Activated CD8-positive, alpha-beta memory T cell treated with anti-CD3 and anti-CD28 coated beads, Interleukin-2, amount 50 U/mL, for 4 hours (primary cell): ENCODE measurements at regions not wholly inside any gene's neighbourhood (a gene's known extent, or its start where the extent isn't known, plus 50 kb on each side); places are given as distances from the start of the nearest gene placed in this dataset.
"Not testable (repeated sequence)": the region's sequence is repeated elsewhere in the genome, so short reads cannot be mapped to it uniquely, and the experiment has no call there.

ENCODE experiments used
- DNase-seq: peaks from one replicate; pipeline ENCODE4 v3.0.0-alpha.2; 2020

- DNase-seq = no peak
Measured at GRCh38 chr18:73613706-73614340, 533.8 kb downstream of the FBXO15 start.

- DNase-seq = no peak
Measured at GRCh38 chr18:73597832-73598615, 549.6 kb downstream of the FBXO15 start.

GRCh38 chr18:73594749-73595148 lies 552.9 kb downstream of the FBXO15 start:
- DNase-seq = no peak

GRCh38 chr18:73593207-73593606 lies 554.4 kb downstream of the FBXO15 start:
- DNase-seq = no peak

GRCh38 chr18:73590950-73591349 lies 556.7 kb downstream of the FBXO15 start:
- DNase-seq = no peak

- no peak for DNase-seq
Measured at GRCh38 chr18:73579698-73580097, 567.9 kb downstream of the FBXO15 start.

- DNase-seq = no peak
Measured at GRCh38 chr18:73577365-73577764, 570.3 kb downstream of the FBXO15 start.

GRCh38 chr18:73563901-73564472 lies 583.6 kb downstream of the FBXO15 start:
- no peak for DNase-seq

GRCh38 chr18:73563345-73563744 lies 584.3 kb downstream of the FBXO15 start:
- no peak for DNase-seq

GRCh38 chr18:73556904-73557303 lies 590.7 kb downstream of the FBXO15 start:
- no peak for DNase-seq

- DNase-seq = no peak
Measured at GRCh38 chr18:73552171-73552570, 595.5 kb downstream of the FBXO15 start.

- DNase-seq = no peak
Measured at GRCh38 chr18:73551211-73551610, 596.4 kb downstream of the FBXO15 start.

- DNase-seq = no peak
Measured at GRCh38 chr18:73549236-73549635, 598.4 kb downstream of the FBXO15 start.

- DNase-seq = no peak
Measured at GRCh38 chr18:73545472-73545871, 602.2 kb downstream of the FBXO15 start.

GRCh38 chr18:73544617-73545016 lies 603.0 kb downstream of the FBXO15 start:
- DNase-seq = no peak

- no peak for DNase-seq
Measured at GRCh38 chr18:73544032-73544431, 603.6 kb downstream of the FBXO15 start.

- no peak for DNase-seq
Measured at GRCh38 chr18:73535990-73536389, 611.6 kb downstream of the FBXO15 start.

- DNase-seq = no peak
Measured at GRCh38 chr18:73535189-73535588, 612.4 kb downstream of the FBXO15 start.

- no peak for DNase-seq
Measured at GRCh38 chr18:73531601-73532000, 616.0 kb downstream of the FBXO15 start.

GRCh38 chr18:73528066-73528465 lies 619.6 kb downstream of the FBXO15 start:
- DNase-seq = no peak

GRCh38 chr18:73520229-73520628 lies 627.4 kb downstream of the FBXO15 start:
- DNase-seq = no peak

GRCh38 chr18:73516056-73516455 lies 631.6 kb downstream of the FBXO15 start:
- DNase-seq = not testable (repeated sequence)

- no peak for DNase-seq
Measured at GRCh38 chr18:73514449-73514848, 633.2 kb downstream of the FBXO15 start.
